ENCODE measurements at regions not wholly inside any gene's neighbourhood (a gene's known extent, or its start where the extent isn't known, plus 50 kb on each side); places are given as distances from the start of the nearest gene placed in this dataset.

DNA sequence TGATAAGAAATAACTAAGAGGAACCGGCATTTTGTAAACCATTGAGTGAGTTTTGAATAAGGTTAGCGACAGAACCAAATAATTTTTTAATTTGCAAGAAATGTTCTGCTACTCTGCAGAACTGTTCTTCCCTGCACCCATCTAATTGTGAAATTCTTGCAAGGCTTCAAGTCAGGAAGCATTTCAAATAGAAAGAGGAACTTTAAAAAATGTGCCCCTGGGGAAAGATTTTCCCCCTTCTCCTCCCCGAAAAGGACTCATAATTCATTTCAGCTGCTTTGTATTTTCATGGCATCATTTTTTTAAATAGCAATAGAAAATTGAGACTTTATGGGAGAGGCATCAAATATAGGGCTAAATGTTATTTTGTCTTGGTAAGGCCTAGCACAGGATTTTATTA lies 180.9 kb upstream of the ANKRD55 start:
- no peak overlapping the region for H3K4me3 ChIP-seq (ENCODE audit: low read length)
- TF ChIP-seq, protein P1, sequence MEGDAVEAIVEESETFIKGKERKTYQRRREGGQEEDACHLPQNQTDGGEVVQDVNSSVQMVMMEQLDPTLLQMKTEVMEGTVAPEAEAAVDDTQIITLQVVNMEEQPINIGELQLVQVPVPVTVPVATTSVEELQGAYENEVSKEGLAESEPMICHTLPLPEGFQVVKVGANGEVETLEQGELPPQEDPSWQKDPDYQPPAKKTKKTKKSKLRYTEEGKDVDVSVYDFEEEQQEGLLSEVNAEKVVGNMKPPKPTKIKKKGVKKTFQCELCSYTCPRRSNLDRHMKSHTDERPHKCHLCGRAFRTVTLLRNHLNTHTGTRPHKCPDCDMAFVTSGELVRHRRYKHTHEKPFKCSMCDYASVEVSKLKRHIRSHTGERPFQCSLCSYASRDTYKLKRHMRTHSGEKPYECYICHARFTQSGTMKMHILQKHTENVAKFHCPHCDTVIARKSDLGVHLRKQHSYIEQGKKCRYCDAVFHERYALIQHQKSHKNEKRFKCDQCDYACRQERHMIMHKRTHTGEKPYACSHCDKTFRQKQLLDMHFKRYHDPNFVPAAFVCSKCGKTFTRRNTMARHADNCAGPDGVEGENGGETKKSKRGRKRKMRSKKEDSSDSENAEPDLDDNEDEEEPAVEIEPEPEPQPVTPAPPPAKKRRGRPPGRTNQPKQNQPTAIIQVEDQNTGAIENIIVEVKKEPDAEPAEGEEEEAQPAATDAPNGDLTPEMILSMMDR (conservative IDR thresholded peaks at IDR 0.05; ENCODE audit: low read length) = no peak
- peak; percentile 48 for DNase-seq (ENCODE audit: low read depth)

DNA sequence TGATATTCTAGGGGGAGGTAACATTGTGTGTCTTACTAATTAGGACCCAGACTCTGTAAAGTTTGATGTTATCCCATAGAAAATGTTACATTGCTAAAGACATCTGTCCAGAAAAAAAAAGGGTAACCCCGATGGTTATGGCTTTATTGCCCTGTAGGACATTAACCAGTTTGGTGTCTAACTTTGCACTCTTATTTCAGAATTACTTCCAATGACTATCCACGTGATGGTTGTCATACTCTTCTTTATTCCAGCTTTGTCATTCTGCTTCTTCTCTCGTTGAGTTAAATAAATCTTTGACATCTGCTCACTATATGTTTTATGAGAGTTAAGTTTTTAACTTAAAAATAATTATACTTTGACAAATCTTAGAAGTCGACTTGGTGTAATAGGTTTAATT lies 180.4 kb upstream of the ANKRD55 start:
- H3K4me3 ChIP-seq (ENCODE audit: low read length) = no peak overlapping the region
- DNase-seq (ENCODE audit: low read depth) = no peak
- TF ChIP-seq, protein P1 (conservative IDR thresholded peaks at IDR 0.05; ENCODE audit: low read length) = no peak

DNA sequence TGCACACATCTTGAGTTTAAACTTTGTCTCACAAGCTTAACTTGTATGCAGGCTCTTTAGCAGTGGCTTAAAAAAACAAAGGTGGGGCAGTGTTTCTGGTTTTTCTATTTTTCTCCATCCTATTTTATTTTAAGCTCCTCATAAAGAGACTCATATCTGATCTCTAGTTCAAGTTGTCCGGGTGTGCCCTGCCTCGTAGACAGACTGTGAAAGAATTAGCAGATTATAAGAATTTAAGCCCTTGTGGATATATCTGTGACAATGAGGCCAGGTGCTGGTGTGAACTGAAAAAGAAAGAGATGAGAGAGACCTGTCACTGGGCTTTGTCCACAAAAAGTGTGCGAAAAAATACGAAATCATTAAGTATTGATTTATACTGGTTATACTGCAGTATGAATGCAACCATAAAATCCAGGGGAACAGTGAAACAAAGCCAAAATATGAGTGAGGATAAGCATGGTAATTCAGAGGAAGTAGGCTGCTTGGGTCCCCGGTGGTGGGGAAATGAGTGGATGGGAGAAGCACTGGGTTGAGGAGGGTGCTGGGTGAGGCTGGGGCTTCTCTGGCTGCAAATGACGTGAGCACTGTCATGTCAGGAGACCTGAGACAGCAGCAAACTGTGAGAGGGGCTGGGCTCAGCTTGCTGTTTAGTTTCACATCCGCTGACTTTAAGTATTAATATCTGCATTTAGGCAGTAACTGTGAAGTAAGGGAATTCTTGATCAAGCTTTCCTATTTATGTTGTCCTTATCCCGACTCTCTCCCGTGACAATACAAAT lies 179.7 kb upstream of the ANKRD55 start:
- TF ChIP-seq, protein P1 (conservative IDR thresholded peaks at IDR 0.05; ENCODE audit: low read length) = no peak
- DNase-seq (ENCODE audit: low read depth) = no peak
- H3K4me3 ChIP-seq (ENCODE audit: low read length) = no peak overlapping the region

DNA sequence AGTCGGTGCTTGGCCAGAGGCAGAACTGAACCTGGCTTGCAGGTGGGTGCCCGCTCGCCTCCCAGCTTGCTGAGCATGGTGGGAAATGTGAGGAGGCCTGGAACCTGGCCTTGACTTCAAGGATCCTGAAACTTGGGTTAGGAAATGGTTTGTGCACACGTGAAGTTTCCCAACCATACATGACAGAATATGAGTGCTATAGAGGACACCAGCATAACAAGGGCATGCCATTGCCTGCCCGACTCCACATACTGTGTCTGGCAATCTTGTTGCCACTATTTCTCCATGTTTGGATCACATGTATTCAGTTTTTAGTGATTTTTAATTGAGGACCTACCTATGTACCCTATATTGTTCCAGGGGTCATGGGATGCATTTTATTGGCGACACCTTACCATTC lies 177.6 kb upstream of the ANKRD55 start:
- no peak overlapping the region for H3K4me3 ChIP-seq (ENCODE audit: low read length)
- no peak for DNase-seq (ENCODE audit: low read depth)
- TF ChIP-seq, protein P1 (conservative IDR thresholded peaks at IDR 0.05; ENCODE audit: low read length) = no peak

DNA sequence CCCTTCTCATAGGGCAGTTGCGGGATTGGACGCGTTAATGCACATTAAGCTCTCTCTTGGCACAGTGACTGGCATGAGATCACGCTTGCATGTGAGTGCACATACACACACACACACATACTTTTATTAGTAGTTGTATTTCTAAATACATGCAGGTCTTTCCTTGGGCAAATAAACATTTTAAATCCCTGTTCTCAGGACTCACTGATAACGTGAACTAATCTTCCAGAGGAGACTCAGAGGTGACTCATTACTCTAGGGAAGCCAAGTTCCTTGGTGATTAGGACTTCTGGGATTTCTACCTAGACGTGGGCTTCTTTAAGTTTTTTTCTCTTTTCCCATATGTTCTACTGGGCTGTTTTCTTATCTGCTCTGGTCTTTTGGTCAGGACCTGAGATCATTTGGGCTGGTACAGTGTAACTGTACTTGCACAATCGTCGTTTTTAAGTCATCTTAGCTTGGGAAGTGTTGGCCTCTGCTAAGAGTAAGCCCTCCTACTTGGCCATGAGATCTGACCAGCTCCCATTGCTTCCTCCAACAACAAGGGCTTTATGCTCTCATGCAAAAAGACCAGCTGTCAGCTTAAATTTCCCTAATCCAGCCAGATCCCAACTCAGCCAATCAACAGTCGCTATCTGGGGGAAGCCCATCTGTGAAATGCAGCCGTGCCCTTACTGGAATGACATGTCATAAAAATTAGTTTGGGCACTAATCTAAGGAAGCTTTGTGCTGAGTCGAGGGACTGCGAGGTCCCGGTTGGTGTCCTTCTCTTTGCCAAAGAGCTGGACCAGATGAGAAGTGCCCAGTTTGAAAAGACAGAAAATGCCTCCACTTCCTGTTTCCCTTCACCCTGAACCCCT lies 176.4 kb upstream of the ANKRD55 start:
- H3K4me3 ChIP-seq (ENCODE audit: low read length) = no peak overlapping the region
- TF ChIP-seq, protein P1 (conservative IDR thresholded peaks at IDR 0.05; ENCODE audit: low read length) = no peak
- DNase-seq (ENCODE audit: low read depth) = peak; percentile 42

DNA sequence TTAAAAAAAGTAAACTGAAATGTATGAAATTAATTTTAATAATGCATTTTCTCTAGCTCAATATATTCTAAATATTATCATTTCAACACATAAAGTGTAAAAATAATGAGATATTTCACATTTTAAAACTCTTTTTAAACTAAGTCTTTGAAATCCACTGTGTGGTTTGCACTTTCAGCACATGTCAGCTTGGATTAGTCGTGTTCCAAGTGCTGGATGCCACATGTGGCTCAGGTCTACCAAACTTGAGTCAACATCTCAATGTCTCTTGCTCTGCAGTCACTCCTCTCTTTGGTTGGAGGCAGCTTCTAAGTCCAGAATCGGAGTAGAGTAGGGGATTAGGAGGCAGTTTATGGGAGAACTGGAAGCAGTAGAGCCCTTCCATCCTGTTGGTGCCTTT lies 173.7 kb upstream of the ANKRD55 start:
- TF ChIP-seq, protein P1 (conservative IDR thresholded peaks at IDR 0.05; ENCODE audit: low read length) = no peak
- DNase-seq (ENCODE audit: low read depth) = peak; percentile 8
- no peak overlapping the region for H3K4me3 ChIP-seq (ENCODE audit: low read length)
